HG03565 (cell line): ENCODE measurements at regions not wholly inside any gene's neighbourhood (a gene's known extent, or its start where the extent isn't known, plus 50 kb on each side); places are given as distances from the start of the nearest gene placed in this dataset.

ENCODE experiments used
- ATAC-seq: cut with Tn5 transposase; IDR thresholded peaks from one replicate; pipeline ENCODE4 v1.9.1; 2021; ENCODE audit warnings: mild to moderate bottlenecking, moderate library complexity; ENCODE audit not compliant: unreplicated experiment

GRCh38 chr10:44326474-44327030, 58.3 kb downstream of the CXCL12 start:
- no peak for ATAC-seq

- ATAC-seq = no peak
Observed at GRCh38 chr10:44325596-44326307, 59.1 kb downstream of the CXCL12 start.

GRCh38 chr10:44325157-44325556, 59.7 kb downstream of the CXCL12 start:
- ATAC-seq = no peak

GRCh38 chr10:44323838-44324237, 61.1 kb downstream of the CXCL12 start:
- no peak for ATAC-seq

GRCh38 chr10:44322137-44322536, 62.8 kb downstream of the CXCL12 start:
- no peak for ATAC-seq

- no peak for ATAC-seq
Observed at GRCh38 chr10:44320756-44321155, 64.1 kb downstream of the CXCL12 start.

- no peak for ATAC-seq
Observed at GRCh38 chr10:44317856-44318255, 67.0 kb downstream of the CXCL12 start.

- no peak for ATAC-seq
Observed at GRCh38 chr10:44316922-44317215, 68.0 kb downstream of the CXCL12 start.

- ATAC-seq = no peak
Observed at GRCh38 chr10:44316187-44316921, 68.5 kb downstream of the CXCL12 start.

- ATAC-seq = no peak
Observed at GRCh38 chr10:44314802-44315460, 70.0 kb downstream of the CXCL12 start.

- no peak for ATAC-seq
Observed at GRCh38 chr10:44313761-44314165, 71.1 kb downstream of the CXCL12 start.

- no peak for ATAC-seq
Observed at GRCh38 chr10:44312401-44312800, 72.5 kb downstream of the CXCL12 start.

- no peak for ATAC-seq
Observed at GRCh38 chr10:44311563-44312051, 73.3 kb downstream of the CXCL12 start.

GRCh38 chr10:44310762-44311562, 73.9 kb downstream of the CXCL12 start:
- ATAC-seq = peak; percentile 77

- no peak for ATAC-seq
Observed at GRCh38 chr10:44309939-44310761, 74.7 kb downstream of the CXCL12 start.

GRCh38 chr10:44309361-44309760, 75.5 kb downstream of the CXCL12 start:
- ATAC-seq = no peak

- ATAC-seq = no peak
Observed at GRCh38 chr10:44308935-44309334, 76.0 kb downstream of the CXCL12 start.

GRCh38 chr10:44307691-44308090, 77.2 kb downstream of the CXCL12 start:
- peak; percentile 22 for ATAC-seq

GRCh38 chr10:44306762-44307161, 78.1 kb downstream of the CXCL12 start:
- no peak for ATAC-seq

- ATAC-seq = no peak
Observed at GRCh38 chr10:44306147-44306710, 78.7 kb downstream of the CXCL12 start.
